ENCODE measurements at regions not wholly inside any gene's neighbourhood (a gene's known extent, or its start where the extent isn't known, plus 50 kb on each side); places are given as distances from the start of the nearest gene placed in this dataset.
A peak's percentile ranks its signal among the peaks of the same experiment; 100 is the strongest.

- no peak for DNase-seq (ENCODE audit: low read depth)
Observed at GRCh38 chr3:164113371-164114332, 964.6 kb downstream of the SI start.

DNA sequence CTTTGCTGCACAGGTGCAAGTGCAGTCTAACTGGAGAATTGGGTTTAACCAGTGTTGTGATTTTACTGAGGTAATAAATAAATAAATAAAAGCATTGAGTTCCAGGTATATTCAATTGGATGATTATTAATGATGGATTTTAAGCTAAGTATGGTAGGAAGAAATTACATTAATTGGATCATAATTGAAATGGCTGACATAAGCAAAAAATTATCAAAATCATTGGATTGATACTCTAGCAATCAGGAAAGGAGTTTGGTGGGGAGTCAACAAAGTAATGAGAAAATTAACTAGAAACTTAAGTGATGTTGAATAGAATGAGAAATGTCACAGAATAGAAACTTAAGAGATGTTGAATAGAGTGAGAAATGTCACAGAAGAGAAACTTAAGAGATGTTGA is 981.9 kb downstream of the SI start:
- DNase-seq (ENCODE audit: low read depth), result no peak

DNA sequence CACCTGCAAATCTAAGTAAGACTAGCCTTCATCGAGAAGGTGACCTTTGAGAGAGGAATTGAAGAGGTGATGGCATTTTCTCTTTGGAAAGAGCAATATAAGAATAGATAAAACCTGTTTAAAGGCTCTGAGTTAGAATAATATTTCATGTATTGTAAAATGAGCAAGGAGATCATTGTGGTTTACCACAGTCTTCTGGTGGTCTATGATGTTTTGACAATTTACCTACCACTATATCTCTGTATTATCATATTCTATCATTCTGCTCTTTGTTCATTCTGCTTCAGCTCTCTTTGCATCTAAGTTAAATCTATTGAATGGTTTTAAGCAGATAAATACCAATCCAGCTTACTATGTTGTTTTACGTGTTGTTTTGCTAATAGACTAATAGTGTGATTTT is 982.3 kb downstream of the SI start:
- DNase-seq (ENCODE audit: low read depth), result no peak

DNA sequence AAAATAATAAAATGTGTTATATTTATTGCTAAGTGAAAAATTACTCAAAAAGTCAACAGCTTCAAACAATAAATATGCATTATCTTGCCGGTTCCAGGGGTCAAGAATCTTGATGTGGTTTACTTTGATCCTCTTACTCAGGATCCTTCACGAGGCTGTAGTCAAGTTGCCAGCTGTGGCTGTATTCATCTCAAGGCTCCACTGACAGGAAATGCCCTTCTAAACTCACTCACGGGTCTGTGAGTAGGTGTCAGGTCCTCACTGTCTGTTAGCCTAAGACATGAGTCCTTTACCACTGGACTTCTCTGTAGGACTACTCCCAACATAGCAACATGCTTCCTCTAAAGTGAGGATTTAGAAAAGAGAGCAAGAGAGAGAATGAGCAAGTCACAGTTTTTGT is 983.0 kb downstream of the SI start:
- no peak for DNase-seq (ENCODE audit: low read depth)

- DNase-seq (ENCODE audit: low read depth), result no peak
Observed at GRCh38 chr3:164094546-164094945, 983.8 kb downstream of the SI start.

- no peak for DNase-seq (ENCODE audit: low read depth)
Observed at GRCh38 chr3:164080208-164080607, 998.1 kb downstream of the SI start.

DNA sequence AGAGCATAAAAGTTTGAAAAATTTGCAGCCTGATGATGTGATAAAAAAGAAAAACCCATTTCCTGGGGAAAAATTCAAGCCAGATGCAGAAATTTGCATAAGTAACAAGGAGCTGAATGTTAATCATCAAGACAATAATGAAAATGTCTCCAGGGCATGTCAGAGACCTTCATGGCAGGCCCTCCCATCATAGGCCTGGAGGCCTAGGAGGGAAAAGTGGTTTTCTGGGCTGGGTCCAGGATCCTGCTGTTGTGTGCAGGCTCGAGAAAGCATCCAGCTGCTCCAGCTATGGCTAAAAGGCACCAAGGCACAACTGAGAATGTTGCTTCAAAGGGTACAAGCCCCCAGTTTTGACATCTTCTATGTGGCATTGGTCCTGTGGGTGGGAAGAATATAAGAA is 1014.0 kb downstream of the SI start:
- DNase-seq (ENCODE audit: low read depth), result no peak

GRCh38 chr3:164060923-164061322 is 1017.4 kb downstream of the SI start:
- no peak for DNase-seq (ENCODE audit: low read depth)

DNA sequence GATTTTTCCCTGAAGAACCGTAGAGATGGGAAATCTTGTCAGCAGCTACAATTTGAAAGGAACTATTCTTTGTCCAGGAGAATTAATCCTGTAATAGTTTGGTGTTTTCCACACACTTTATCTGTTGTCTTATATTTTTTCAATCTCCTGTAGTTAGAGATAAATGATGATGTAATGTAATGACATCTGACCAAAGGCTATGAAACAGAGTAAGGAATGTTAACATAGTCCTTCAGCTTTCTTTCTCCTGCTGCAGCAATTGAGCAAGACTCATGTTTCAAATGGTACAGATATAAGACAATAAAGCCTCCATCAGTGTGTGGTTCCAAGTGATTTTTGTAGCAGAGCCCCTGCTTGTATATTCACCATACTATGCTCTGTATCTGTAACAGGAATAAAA is 1028.4 kb downstream of the SI start:
- DNase-seq (ENCODE audit: low read depth), result no peak

- DNase-seq (ENCODE audit: low read depth), result no peak
Observed at GRCh38 chr3:164048451-164048850, 1029.8 kb downstream of the SI start.

GRCh38 chr3:164040991-164041390 is 1037.3 kb downstream of the SI start:
- DNase-seq (ENCODE audit: low read depth), result peak; percentile 14

DNA sequence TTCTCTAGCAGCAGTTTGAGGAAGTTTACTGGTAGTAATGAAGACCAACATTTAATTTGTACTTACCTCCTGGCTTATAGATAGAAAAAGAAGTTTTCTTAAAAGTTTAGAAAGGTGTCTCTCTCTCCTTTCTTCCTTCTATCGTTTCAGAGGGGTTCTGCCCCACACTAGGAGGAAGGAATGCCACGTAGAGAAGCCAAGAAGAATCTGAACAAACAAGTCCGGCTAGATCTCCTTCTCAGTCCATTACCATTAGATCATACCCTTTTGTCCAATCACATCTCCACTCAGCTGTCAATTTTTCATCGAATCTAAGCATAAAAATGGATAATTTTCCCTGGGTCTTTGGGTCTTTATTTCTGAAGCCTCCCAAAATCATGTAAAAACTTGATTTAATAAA is 1048.1 kb downstream of the SI start:
- no peak for DNase-seq (ENCODE audit: low read depth)

- peak; percentile 39 for DNase-seq (ENCODE audit: low read depth)
Observed at GRCh38 chr3:164024786-164025185, 1053.5 kb downstream of the SI start.

DNA sequence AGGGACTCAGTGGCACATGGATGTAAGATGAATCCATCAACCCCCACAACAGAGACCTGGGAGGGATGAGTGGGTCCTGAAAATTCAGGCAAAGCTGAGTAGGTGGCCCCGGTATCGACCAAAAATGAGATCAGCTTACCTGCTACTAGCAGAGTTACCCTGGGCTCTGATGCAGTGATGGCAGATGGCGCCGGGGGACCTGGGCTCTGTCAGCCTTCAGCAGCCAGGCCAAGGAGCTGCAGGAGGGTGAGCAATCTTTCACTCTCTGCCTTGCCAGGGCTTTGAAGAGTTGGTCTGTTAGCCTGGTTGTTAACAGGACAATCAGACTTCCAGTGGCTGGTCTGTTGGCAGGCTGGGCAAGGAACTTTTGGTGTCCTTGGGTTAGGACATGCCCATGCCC is 1054.8 kb downstream of the SI start:
- DNase-seq (ENCODE audit: low read depth), result no peak

DNA sequence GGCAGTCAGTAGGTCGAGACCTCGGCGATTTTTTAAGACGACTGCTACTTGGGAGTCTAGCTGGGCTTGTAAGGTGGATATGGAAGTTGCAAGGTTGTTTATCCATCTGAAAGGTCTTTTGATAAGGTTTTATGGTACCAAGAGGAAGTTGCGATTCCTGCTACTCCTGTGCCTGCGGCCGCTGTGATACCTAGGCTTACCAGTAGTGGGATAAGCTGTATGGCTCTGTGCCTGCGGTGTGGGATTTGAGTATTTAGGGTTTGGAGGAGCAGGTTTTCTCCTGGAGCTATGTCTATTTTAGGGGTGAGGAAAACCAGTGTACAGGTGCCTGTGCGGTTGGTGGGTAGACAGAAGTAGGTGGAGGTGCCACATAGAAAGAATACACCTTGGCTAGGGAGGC is 1059.8 kb downstream of the SI start:
- DNase-seq (ENCODE audit: low read depth), result no peak

- no peak for DNase-seq (ENCODE audit: low read depth)
Observed at GRCh38 chr3:164007765-164008164, 1070.5 kb downstream of the SI start.

- DNase-seq (ENCODE audit: low read depth), result peak; percentile 38
Observed at GRCh38 chr3:164004205-164004604, 1074.1 kb downstream of the SI start.

DNA sequence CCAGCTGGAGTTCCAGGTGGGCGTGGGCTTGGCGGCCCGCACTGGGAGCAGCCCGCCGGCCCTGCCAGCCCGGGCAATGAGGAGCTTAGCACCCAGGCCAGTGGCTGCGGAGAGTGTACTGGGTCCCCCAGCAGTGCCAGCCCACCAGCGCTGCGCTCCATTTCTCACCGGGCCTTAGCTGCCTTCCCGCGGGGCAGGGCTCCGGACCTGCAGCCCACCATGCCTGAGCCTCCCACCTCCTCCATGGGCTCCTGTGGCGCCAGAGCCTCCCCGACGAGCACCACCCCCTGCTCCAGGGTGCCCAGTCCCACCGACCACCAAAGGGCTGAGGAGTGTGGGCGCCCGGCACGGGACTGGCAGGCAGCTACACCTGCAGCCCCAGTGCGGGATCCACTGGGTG is 1075.3 kb downstream of the SI start:
- peak; percentile 14 for DNase-seq (ENCODE audit: low read depth)

DNA sequence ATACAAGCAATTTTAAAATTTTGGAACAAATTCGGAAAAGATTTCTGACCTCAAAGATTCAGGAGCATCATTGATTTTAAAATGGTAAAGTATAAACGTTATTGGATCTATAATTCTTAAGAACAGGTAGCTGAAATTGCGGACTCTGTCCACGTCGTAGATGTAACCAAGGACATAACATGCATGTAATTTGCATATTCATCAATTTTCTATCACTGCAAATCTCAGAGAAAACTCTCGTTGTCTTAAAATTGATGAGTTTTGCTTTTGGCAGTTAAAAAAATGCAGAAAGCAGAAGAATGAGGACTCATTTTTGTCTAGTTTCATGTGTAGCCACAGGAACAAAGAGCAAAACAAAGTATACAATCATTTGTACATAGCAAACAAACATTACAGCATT is 1094.4 kb downstream of the SI start:
- DNase-seq (ENCODE audit: low read depth), result no peak

- DNase-seq (ENCODE audit: low read depth), result peak; percentile 7
Observed at GRCh38 chr3:163971861-163972260, 1106.4 kb downstream of the SI start.

- DNase-seq (ENCODE audit: low read depth), result no peak
Observed at GRCh38 chr3:163957072-163957471, 1121.2 kb downstream of the SI start.

- DNase-seq (ENCODE audit: low read depth), result no peak
Observed at GRCh38 chr3:163953526-163953925, 1124.8 kb downstream of the SI start.

- no peak for DNase-seq (ENCODE audit: low read depth)
Observed at GRCh38 chr3:163952499-163952898, 1125.8 kb downstream of the SI start.

Measured in Daoy (cell line).